Calu3 (cell line): ENCODE measurements at regions not wholly inside any gene's neighbourhood (a gene's known extent, or its start where the extent isn't known, plus 50 kb on each side); places are given as distances from the start of the nearest gene placed in this dataset.

Experiments
- BruUV-seq: library from RNA; stranded (reverse); fragments of 400-500 nt; replicated peaks from 2 replicates; lab custom pipeline; 2021; lab: Mats Ljungman, UMichigan
- CTCF ChIA-PET: fragments of 300-600 bp; sonication (Branson Sonifier 250); formaldehyde crosslinking; loops from one replicate; lab custom pipeline; 2022; ENCODE audit warnings: antibody characterized with exemption; lab: Charles Lee
- DNase-seq: peaks from one replicate; pipeline ENCODE4 v3.0.0; 2022
- H3K27ac Mint-ChIP-seq: one replicate; pipeline ENCODE4 v1.8.0; 2022; ENCODE audit warnings: mixed read lengths; ENCODE audit not compliant: unreplicated experiment
- H3K27me3 Mint-ChIP-seq: one replicate; pipeline ENCODE4 v1.8.0; 2022; ENCODE audit warnings: mixed read lengths; ENCODE audit not compliant: unreplicated experiment
- H3K36me3 Mint-ChIP-seq: one replicate; pipeline ENCODE4 v1.8.0; 2022; ENCODE audit warnings: mild to moderate bottlenecking, moderate library complexity, mixed read lengths; ENCODE audit not compliant: insufficient read depth, unreplicated experiment
- H3K4me1 Mint-ChIP-seq: one replicate; pipeline ENCODE4 v1.8.0; 2022; ENCODE audit warnings: mild to moderate bottlenecking, low read depth, mixed read lengths; ENCODE audit not compliant: unreplicated experiment
- H3K4me3 Mint-ChIP-seq: one replicate; pipeline ENCODE4 v1.8.0; 2022; ENCODE audit warnings: mild to moderate bottlenecking, low read depth, moderate library complexity, mixed read lengths; ENCODE audit not compliant: unreplicated experiment
- H3K9me3 Mint-ChIP-seq: one replicate; pipeline ENCODE4 v1.8.0; 2022; ENCODE audit warnings: low read depth, mixed read lengths; ENCODE audit not compliant: unreplicated experiment
- CTCF ChIP-seq: fragments of 200-600 bp; IDR thresholded peaks from one replicate; pipeline ENCODE4 v1.8.0; 2022; ENCODE audit warnings: antibody characterized with exemption; ENCODE audit not compliant: unreplicated experiment
- intact Hi-C: fragments of 100-400 bp; cut with micrococcal nuclease; formaldehyde crosslinking; loops from one replicate; pipeline ENCODE4 v1.10.0; 2022; ENCODE audit not compliant: unreplicated experiment

- Mint-ChIP-seq H3K27me3 (no peaks in the 10 kb centered on the region), H3K9me3 (no peaks in the 10 kb centered on the region), H3K36me3 (peaks cover 6% of the 10 kb centered on the region), H3K27ac (no peak overlapping the region), H3K4me1 (peaks cover 19% of the 10 kb centered on the region), H3K4me3 (no peak overlapping the region)
- no peak for DNase-seq
- intact Hi-C loops = no loop called here
- no peak for TF ChIP-seq CTCF
- CTCF ChIA-PET = no interaction called here
- no TSS peak for BruUV-seq
These were observed 96.3 kb upstream of the RNF152 start for GRCh38 chr18:61989138-61989537.

GRCh38 chr18:61988100-61988499 is 95.3 kb upstream of the RNF152 start:
- intact Hi-C loops = no loop called here
- no peak for DNase-seq
- Mint-ChIP-seq H3K27ac (no peak overlapping the region), H3K27me3 (no peaks in the 10 kb centered on the region), H3K4me3 (no peak overlapping the region), H3K36me3 (peaks cover 6% of the 10 kb centered on the region), H3K9me3 (no peaks in the 10 kb centered on the region), H3K4me1 (peaks cover 13% of the 10 kb centered on the region)
- CTCF ChIA-PET = no interaction called here
- no peak for TF ChIP-seq CTCF
- BruUV-seq = no TSS peak

- no peaks in the 10 kb centered on the region for H3K4me1 Mint-ChIP-seq
- H3K36me3 Mint-ChIP-seq = no peaks in the 10 kb centered on the region
- no peak for TF ChIP-seq CTCF
- DNase-seq = no peak
- H3K27me3 Mint-ChIP-seq = no peaks in the 10 kb centered on the region
- CTCF ChIA-PET = no interaction called here
- H3K9me3 Mint-ChIP-seq = no peaks in the 10 kb centered on the region
- BruUV-seq = no TSS peak
- no peak overlapping the region for H3K27ac Mint-ChIP-seq
- H3K4me3 Mint-ChIP-seq = no peak overlapping the region
- intact Hi-C loops = no loop called here
These were observed 92.9 kb upstream of the RNF152 start for GRCh38 chr18:61985681-61986080.

- H3K9me3 Mint-ChIP-seq = no peaks in the 10 kb centered on the region
- DNase-seq = no peak
- H3K27me3 Mint-ChIP-seq = no peaks in the 10 kb centered on the region
- H3K4me1 Mint-ChIP-seq = no peaks in the 10 kb centered on the region
- H3K27ac Mint-ChIP-seq = no peak overlapping the region
- H3K36me3 Mint-ChIP-seq = no peaks in the 10 kb centered on the region
- CTCF ChIA-PET = no interaction called here
- BruUV-seq = no TSS peak
- no peak overlapping the region for H3K4me3 Mint-ChIP-seq
- TF ChIP-seq CTCF = no peak
- intact Hi-C loops = no loop called here
These were observed 91.5 kb upstream of the RNF152 start for GRCh38 chr18:61984349-61984748.

GRCh38 chr18:61982475-61982874 is 89.7 kb upstream of the RNF152 start:
- H3K4me3 Mint-ChIP-seq = no peak overlapping the region
- no peaks in the 10 kb centered on the region for H3K27me3 Mint-ChIP-seq
- no peaks in the 10 kb centered on the region for H3K9me3 Mint-ChIP-seq
- no peak for DNase-seq
- no peaks in the 10 kb centered on the region for H3K4me1 Mint-ChIP-seq
- no TSS peak for BruUV-seq
- intact Hi-C loops = no loop called here
- no peaks in the 10 kb centered on the region for H3K36me3 Mint-ChIP-seq
- no peak for TF ChIP-seq CTCF
- H3K27ac Mint-ChIP-seq = no peak overlapping the region
- CTCF ChIA-PET = no interaction called here
